Breast epithelium (tissue), 4 donors: ENCODE measurements at regions not wholly inside any gene's neighbourhood (a gene's known extent, or its start where the extent isn't known, plus 50 kb on each side); places are given as distances from the start of the nearest gene placed in this dataset.

Experiments
- DNase-seq, 2 donors: peaks; one replicate each; pipeline ENCODE4 v3.0.0-alpha.2; 2019; ENCODE audit warnings: low spot score in 2 of 2
- H3K27ac ChIP-seq, 2 donors: fragments of 200-600 bp; sonication (generic) in 1 of 2; one replicate each; pipeline ENCODE4 v1.5.1; 2016 to 2019; ENCODE audit warnings: mild to moderate bottlenecking in 1 of 2
- H3K27me3 ChIP-seq, 2 donors: fragments of 200-600 bp; sonication (generic) in 1 of 2; one replicate each; pipeline versions ENCODE4 v1.5.1 to v1.6.0; 2017 to 2019; ENCODE audit warnings: control low read depth in 1 of 2, mild to moderate bottlenecking in 1 of 2
- H3K36me3 ChIP-seq: fragments of 200-600 bp; one replicate; pipeline ENCODE4 v1.5.1; 2019
- H3K4me1 ChIP-seq, 2 donors: fragments of 200-600 bp; sonication (generic); one replicate each; pipeline ENCODE4 v1.5.1; 2016 to 2019; ENCODE audit warnings: control low read depth in 1 of 2
- H3K4me3 ChIP-seq, 3 donors: fragments of 200-600 bp; sonication (generic); 1 replicate in 2 of 3; 2 replicates in 1 of 3; pipeline ENCODE4 v1.5.1; 2016 to 2019; ENCODE audit warnings: mild to moderate bottlenecking in 3 of 3, moderate library complexity in 2 of 3
- H3K9me3 ChIP-seq, 2 donors: fragments of 200-600 bp; sonication (generic) in 1 of 2; one replicate each; pipeline ENCODE4 v1.5.1; 2016 to 2019; ENCODE audit warnings: control low read depth in 1 of 2
- CTCF ChIP-seq, 3 donors: fragments of 450-650 bp; IDR thresholded peaks; one replicate each; pipeline ENCODE4 v1.5.1; 2016 to 2017; ENCODE audit warnings: antibody characterized with exemption in 3 of 3, mild to moderate bottlenecking in 3 of 3, moderate library complexity in 3 of 3
- POLR2A ChIP-seq: fragments of 450-650 bp; IDR thresholded peaks from one replicate; pipeline ENCODE4 v1.6.1; 2016; ENCODE audit warnings: antibody characterized with exemption, mild to moderate bottlenecking, moderate library complexity
- POLR2AphosphoS5 ChIP-seq, 3 donors: sonication (generic); formaldehyde crosslinking; IDR thresholded peaks; one replicate each; pipeline ENCODE4 v1.6.1; 2017; ENCODE audit warnings: antibody characterized with exemption in 3 of 3
- intact Hi-C: fragments of 100-400 bp; cut with DNase I; formaldehyde crosslinking; loops from one replicate; pipeline ENCODE4 v1.15.1; 2023; ENCODE audit warnings: low total_unique reads

DNA sequence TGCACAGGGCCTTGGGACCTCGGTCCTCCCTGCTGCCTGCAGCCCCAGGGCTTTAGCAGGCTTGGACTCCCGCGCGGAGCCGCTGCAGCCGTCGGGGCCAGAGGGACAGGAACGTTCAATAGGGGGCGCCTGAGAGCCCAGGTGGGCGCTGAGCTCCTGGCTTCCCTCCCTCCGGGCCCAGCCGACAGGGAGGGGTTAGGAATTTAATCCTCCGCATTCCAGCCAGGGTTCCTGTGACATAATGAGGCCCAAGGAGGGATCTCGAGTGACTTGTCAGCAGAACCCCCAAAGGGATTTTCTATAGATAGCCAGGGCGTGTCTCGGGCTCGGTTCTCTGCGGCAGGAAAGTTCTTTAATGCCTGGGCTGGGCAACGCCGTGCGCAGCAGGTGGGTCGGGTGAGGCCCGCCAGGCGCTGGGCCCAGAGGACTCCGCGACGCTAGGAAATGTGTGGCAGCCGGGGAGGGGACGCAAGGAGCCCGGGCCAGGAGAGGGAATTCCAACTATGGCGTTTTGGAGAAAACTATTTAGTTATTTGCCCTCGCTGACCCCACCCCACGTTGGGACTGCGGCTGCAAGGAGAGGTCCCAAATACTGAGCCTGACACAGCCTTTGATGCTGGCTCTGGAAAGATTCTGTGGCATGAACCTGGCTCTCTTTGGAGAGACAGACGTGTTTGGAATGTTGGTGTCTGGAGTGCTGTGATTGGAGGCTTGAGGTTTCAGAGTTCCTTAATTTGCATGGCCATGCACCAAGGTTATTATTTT lies 285.2 kb upstream of the GATB start:
- no peaks in the 10 kb centered on the region for H3K4me1 ChIP-seq
- TF ChIP-seq POLR2AphosphoS5 (IDR thresholded peaks at IDR 0.05): no peak
- peak in 2 of 3 donors; percentile 9 to 12 for TF ChIP-seq CTCF (IDR thresholded peaks at IDR 0.05)
- H3K27ac ChIP-seq: no peak overlapping the region
- no peaks in the 10 kb centered on the region for H3K36me3 ChIP-seq
- intact Hi-C loops: no loop called here
- peak overlapping the region in 2 of 3 donors; percentile 30 to 48 for H3K4me3 ChIP-seq
- no peaks in the 10 kb centered on the region for H3K27me3 ChIP-seq
- DNase-seq: no peak
- H3K9me3 ChIP-seq: no peaks in the 10 kb centered on the region

DNA sequence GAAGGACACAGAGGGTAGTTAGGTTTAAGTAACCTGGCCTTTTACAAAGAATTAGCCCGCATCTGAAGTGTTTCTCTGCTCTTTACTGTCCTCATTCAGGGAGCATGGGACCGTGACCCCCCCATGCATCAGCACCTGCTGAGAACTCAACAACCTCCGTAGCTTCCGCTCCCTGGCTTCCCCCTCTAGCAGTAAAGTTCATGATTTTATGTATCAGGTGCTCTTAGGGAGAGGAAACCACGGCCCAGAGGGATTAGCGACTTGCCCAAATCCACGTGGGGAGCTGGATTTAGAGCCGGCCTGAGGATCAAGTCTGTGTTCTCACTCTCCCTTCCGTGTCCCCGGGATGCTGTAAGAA lies 284.6 kb upstream of the GATB start:
- DNase-seq: no peak
- no peaks in the 10 kb centered on the region for H3K9me3 ChIP-seq
- intact Hi-C loops: no loop called here
- H3K4me3 ChIP-seq: peak overlapping the region in 1 of 3 donors; percentile 48
- H3K4me1 ChIP-seq: no peaks in the 10 kb centered on the region
- no peaks in the 10 kb centered on the region for H3K27me3 ChIP-seq
- no peak overlapping the region for H3K27ac ChIP-seq
- no peak for TF ChIP-seq CTCF (IDR thresholded peaks at IDR 0.05)
- TF ChIP-seq POLR2AphosphoS5 (IDR thresholded peaks at IDR 0.05): no peak
- TF ChIP-seq POLR2A: no peak
- H3K36me3 ChIP-seq: no peaks in the 10 kb centered on the region

DNA sequence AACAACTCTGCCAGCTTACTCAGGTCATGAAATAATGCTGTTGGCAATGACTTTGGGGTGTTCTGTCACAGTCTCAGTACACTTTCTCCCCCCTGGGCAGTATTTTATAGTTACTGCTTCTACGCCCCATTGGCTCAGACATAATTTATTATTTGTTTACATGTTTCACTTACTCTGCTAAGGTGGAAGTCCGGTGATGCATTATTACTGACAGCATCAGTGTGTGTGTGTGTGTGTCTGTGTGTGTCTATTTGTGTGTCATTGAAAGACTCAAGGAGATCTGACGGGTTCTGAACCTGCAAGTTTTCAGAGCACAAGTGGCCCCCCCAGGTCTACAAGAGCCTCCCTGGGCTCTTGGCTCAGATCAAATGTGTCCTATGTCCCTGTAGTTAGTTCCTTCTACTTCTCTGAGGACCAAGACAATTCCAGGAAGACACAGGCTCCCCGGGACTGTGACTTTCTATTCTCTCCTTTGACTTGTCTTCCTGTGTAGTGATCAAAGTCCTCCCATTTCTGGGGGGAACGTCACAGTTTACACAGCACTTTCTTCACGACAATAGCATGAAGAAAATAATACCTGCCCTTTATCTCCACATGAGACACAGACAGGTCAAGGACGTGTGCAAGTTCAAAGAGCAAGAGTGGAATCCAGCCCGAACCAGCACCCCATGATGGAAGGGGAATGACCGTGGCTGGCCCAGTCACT lies 283.7 kb upstream of the GATB start:
- H3K27ac ChIP-seq: no peak overlapping the region
- no peak overlapping the region for H3K4me3 ChIP-seq
- no peaks in the 10 kb centered on the region for H3K36me3 ChIP-seq
- no peak for TF ChIP-seq POLR2AphosphoS5 (IDR thresholded peaks at IDR 0.05)
- H3K4me1 ChIP-seq: no peaks in the 10 kb centered on the region
- intact Hi-C loops: no loop called here
- H3K9me3 ChIP-seq: no peaks in the 10 kb centered on the region
- DNase-seq: no peak
- H3K27me3 ChIP-seq: no peaks in the 10 kb centered on the region

DNA sequence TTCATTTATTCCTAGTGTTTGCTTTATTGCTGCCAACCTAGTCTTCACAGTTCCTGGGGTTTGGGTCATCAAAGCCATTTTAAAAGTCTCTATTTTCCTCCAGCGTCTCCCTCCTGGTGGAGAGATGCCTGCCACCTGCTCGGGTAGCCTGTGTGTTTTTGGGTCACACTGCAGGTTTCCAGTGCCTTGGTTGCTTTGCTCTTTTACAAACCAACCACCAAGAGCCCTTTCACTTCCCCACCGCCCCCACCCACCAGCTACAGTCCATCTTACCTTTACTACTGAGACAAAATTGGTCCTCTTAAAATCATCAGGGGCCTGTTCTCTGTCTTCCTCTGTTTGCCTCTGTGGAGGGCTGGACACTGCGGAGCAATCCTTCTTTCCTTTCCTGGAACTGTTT lies 280.5 kb upstream of the GATB start:
- intact Hi-C loops: no loop called here
- Histone ChIP-seq H3K36me3 (no peaks in the 10 kb centered on the region), H3K27ac (no peak overlapping the region), H3K4me1 (no peaks in the 10 kb centered on the region), H3K4me3 (no peak overlapping the region), H3K9me3 (no peaks in the 10 kb centered on the region), H3K27me3 (no peaks in the 10 kb centered on the region)
- DNase-seq: no peak
- TF ChIP-seq CTCF (IDR thresholded peaks at IDR 0.05): no peak
- TF ChIP-seq POLR2AphosphoS5 (IDR thresholded peaks at IDR 0.05): no peak
- TF ChIP-seq POLR2A: no peak

DNA sequence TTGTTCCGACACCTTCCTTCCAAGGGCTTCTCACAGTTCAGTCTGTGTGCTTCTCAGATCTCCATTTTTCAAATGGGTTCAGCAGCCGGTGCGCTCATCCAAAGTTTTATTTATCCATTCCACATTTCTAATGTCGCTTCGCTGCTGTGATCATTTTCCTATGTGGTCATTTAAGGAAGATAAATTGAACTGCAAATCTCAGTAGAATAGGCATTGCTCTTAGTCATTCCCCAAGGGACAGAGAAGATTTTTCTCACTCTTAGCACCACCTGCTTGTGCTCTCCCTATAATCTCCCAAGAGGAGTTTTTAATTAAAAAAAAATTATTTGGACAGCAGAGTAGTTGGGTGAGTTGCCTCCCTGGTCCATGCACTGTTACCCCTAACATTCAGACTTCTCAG lies 278.9 kb upstream of the GATB start:
- Histone ChIP-seq H3K4me1 (no peaks in the 10 kb centered on the region), H3K9me3 (no peaks in the 10 kb centered on the region), H3K27ac (no peak overlapping the region), H3K4me3 (no peak overlapping the region), H3K27me3 (no peaks in the 10 kb centered on the region), H3K36me3 (no peaks in the 10 kb centered on the region)
- no peak for DNase-seq
- intact Hi-C loops: no loop called here
- TF ChIP-seq POLR2A (no peak), POLR2AphosphoS5 (IDR thresholded peaks at IDR 0.05) (no peak), CTCF (IDR thresholded peaks at IDR 0.05) (no peak)
